ENCODE measurements at regions not wholly inside any gene's neighbourhood (a gene's known extent, or its start where the extent isn't known, plus 50 kb on each side); places are given as distances from the start of the nearest gene placed in this dataset.

DNA sequence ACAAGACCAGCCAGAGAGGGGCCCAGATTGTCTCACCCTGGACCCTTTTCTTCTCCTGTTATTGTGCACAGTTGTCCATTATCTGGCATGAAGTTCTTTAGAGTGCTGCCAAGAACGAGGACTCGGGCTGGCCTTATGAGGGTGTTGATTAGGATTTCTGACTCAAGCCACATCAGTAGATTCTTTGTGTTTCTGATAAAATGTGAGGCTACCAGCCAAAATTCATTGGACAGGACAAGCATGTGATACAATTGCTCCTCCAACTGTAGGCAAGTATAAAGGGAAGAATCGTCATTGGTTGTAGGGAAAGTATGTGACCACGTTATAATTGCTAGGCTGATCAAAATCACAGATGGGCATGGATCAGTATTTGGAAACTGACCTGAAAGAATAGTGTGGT is 99.2 kb upstream of the TMC3 start:
- no peak for DNase-seq

DNA sequence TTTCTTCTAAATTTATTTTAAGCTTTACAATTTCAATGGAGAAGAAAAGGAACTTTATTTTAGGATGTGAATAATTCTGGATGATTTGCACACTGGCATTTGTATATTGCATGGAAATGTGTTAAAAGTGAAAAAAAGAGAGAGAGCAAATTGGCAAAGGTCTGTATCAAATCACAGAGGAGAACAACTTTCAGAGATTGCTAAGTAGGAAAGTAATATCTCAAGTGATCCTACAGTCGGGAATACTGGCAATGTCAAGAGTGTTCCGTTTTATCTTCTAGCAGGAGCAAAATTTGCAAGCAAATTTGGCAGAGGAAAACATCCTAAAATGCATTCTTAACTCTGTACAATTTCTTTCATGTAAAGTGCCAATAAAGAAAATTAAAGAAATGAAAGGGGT is 97.1 kb upstream of the TMC3 start:
- DNase-seq, result no peak

DNA sequence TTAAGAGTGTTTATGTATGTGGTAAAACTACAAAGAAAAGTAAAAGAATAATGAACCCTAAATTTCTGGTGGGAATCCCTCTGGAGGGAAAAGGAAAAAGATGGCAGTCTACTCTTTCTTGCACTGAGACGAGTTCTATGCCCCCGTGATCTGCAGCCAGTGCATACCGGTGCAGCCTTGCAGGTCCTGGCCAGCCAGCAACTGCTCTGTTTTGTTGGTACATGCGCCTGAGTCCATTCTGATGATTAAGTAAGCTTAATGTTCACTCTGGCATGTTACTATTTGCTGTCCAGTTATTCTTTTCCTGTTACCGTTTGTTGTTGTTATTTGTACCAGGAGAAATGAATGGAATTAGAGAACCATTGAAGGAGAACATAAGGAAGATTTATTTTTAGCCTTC is 95.1 kb upstream of the TMC3 start:
- no peak for DNase-seq

DNA sequence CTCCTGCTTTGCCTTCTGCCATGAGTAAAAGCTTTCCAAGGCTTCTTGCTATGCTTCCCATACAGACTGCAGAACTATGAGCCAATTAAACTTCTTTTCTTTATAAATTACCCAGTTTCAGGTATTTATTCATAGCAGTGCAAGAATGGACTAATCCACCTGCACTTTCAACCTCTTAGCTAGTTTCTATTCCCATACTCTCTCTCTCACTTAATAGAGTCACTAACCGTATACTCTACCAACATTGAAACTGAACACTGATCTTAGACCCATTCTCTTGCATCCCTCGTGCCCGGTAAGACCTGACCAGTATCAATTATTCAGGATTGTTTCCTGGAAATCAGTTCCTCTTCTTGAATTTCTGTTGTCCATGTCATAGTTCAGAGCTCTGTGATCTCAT is 92.7 kb upstream of the TMC3 start:
- no peak for DNase-seq

DNA sequence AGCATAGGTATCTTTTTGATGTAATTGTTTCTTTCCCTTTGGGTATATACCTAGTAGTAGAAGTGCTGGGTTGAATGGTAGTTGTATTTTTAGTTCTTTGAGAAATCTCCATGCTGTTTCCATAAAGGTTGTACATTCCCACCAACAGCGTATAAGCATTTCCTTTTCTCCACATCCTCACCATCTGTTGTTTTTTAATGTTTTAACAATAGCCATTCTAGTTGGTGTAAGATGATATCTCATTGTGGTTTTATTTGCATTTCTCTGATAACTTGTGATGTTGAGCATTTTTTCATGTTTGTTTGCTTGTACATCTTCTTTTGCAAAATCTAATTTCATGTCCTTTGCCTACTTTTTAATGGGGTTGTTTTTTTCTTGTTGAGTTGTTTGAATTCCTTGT is 80.0 kb upstream of the TMC3 start:
- no peak for DNase-seq

GRCh38 chr15:81450721-81451120 is 76.7 kb upstream of the TMC3 start:
- no peak for DNase-seq

DNA sequence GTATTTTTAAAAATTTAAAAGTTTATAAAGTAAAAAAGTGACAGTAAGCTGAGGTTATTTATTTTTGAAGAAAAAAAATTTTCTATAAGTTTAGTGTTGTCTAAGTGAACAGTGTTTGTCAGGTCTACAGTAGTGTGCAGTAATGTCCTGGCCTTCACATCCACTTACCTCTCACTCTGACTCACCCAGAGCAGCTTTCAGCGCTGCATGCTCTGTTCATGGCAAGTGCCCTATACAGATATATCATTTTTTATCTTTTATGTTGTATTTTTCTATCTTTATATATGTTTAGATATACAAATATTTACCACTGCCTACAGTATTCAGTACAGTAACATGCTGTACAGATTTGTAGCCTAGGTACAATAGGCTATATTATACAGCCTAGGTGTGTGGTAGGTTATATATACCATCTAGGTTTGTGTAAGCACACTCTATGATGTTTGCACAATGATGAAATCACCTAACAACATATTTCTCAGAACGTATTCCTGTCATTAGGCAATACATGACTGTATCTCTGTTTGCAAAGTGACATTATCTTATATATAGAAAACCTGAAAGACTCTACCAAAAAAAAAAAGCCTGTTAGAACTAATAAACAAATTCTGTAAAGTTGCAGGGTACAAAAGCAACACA is 75.9 kb upstream of the TMC3 start:
- DNase-seq, result no peak

GRCh38 chr15:81443040-81443820 is 69.2 kb upstream of the TMC3 start:
- no peak for DNase-seq

- DNase-seq, result no peak
Measured at GRCh38 chr15:81442454-81442853, 68.4 kb upstream of the TMC3 start.

DNA sequence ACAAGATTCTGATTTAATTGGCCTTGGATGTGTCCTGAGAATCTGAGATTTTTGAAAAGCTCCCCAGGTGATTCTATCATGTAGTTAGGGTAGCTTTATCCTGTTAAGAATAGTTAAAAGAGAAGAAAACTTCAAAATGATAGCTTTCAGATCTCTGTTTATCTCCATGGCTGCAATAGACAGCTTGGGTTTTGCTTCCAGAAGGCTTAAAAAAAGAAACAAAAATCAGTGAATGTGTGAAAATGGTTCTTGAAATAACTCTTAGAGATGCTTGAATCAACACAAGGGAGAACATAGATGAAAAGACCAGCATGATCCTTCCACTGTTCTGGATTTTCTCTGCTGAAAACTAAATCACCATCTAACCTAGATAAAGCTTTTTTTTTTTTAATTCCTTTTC is 60.8 kb upstream of the TMC3 start:
- DNase-seq, result no peak

DNA sequence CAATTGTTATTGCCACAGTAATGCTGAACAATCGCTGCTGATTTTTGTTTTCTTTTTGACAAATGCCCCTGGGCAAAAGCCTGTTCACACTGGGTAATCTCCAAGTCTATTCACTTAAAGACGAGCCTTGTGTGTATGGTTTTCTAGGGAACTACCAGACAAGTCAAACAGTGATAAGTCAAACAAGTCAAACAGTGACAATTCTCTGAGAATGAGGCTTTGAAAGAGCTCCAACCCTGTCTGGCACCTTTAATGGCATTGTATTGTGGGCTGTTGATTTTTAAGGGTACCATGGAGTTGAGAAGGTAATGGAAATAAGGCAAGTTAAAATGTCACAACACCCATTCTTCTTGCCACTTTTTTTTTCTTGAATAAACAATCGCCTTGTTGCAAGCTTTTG is 59.4 kb upstream of the TMC3 start:
- DNase-seq, result no peak

DNA sequence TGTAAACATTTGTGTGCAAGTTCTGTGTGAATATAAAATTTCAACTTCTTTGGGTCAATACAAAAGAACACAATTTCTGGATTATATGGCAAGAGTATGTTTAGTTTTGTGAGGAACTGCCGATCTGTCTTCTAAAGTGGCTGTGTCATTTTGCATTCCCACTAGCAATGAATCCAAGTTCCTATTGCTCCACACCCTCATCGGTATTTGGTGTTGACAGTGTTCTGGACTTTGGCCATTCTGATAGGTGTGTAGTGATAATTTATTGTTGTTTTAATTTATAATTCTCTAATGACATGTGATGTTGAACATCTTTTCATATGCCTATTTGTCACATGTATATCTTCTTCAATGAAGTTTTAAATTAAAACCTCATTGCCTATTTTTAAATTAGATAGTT is 58.2 kb upstream of the TMC3 start:
- DNase-seq, result no peak

DNA sequence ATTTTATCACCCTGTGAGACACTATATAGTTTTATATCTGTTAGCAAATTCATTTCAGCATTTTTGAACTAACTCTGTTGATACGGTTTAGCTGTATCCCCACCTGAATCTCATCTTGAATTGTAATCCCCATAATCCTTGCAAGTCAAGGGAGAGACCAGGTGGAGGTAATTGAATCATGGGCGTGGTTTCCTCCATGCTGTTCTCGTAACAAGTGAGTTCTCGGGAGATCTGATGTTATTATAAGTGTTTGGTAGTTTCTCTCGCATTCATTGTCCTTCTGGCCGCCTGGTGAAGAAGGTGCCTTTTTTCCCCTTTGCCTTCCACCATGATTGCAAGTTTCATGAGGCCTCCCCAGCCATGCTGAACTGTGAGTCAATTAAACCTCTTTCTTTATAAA is 53.2 kb upstream of the TMC3 start:
- no peak for DNase-seq

DNA sequence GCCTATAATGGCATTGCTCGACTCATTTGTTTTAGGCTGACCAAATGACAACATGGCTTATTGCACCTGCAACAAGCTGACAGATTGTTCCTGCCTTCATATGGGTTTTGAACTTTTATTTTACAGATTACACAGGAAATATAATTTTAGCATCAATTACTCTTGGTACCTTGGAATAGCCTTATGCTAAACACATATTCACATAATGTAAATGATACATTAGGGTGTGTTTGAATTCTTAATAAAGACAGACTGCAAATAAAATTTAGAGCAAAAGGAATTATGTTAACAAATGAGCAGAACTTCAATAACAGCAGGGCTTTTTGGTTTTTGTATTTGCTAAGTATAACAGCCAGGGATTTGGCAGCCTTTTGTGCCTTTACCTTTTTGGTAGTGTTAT is 51.9 kb upstream of the TMC3 start:
- no peak for DNase-seq

All from NCI-H1930 (cell line).